CD4-positive, alpha-beta T cell treated with Interleukin-15 for 1 hour (primary cell): ENCODE measurements at regions not wholly inside any gene's neighbourhood (a gene's known extent, or its start where the extent isn't known, plus 50 kb on each side); places are given as distances from the start of the nearest gene placed in this dataset.

Experiments
- DNase-seq: peaks from one replicate; pipeline ENCODE4 v3.0.0-alpha.2; 2020

GRCh38 chr20:22307409-22307808, 277.0 kb downstream of the FOXA2 start:
- DNase-seq = no peak

- no peak for DNase-seq
These were observed 279.0 kb downstream of the FOXA2 start for GRCh38 chr20:22305381-22305780.

DNA sequence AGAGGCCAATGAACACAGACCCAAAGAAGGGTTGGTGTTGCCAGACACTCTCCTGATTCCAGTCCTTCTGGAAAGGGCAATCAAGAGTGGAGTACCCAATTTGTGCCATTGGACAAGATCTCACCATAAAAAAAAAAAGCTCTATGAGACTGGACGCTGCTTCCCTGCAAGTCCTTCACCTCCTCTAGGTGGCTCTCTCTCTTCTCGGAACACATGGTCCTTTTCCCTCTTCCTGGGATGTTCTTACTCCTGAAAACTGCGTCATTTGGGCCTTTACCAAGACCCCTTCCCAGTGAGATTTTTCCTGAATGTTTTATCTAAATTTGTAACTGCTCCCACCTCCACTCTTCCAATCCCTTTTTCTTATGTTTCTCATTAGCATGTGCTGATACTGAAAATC, 280.8 kb downstream of the FOXA2 start:
- DNase-seq = no peak

DNA sequence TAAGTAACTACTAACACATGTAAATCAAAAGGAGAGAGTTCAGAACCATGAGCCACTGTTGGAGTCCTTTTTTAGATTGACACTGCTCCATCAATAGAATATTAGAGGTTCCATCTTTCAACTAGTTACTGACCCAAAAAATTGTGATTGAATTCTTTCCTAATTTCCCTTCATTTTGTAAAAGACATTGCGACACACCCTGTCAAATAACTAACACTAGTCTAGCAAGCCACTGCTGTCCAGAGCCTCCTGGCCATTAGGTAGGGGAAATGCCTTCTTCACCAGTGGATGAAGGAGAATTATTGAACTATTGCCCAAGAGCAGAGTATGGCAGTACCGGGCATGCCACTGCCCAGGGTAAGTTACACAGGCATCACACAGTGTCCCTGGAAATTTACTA, 282.3 kb downstream of the FOXA2 start:
- no peak for DNase-seq

GRCh38 chr20:22293886-22294285, 290.5 kb downstream of the FOXA2 start:
- no peak for DNase-seq

DNA sequence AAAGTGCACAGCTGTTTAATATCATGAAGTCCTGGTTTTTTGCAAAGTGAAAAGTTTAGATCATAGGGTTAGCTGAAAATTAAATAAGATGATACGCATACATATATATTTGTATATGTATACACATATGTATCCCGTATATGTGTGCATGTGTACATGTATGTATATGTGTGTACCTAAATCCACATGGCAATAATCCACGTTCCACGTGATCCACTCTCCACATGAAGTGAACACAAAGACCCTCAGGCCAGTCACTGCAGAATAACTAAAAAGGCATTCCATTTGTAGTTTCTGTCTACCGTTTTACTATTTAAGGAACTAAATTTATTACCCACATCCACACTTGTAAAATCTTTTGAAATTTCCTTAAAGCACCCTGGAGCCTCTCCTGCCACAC, 294.9 kb downstream of the FOXA2 start:
- DNase-seq = no peak

- DNase-seq = no peak
These were observed 295.4 kb downstream of the FOXA2 start for GRCh38 chr20:22288957-22289356.

DNA sequence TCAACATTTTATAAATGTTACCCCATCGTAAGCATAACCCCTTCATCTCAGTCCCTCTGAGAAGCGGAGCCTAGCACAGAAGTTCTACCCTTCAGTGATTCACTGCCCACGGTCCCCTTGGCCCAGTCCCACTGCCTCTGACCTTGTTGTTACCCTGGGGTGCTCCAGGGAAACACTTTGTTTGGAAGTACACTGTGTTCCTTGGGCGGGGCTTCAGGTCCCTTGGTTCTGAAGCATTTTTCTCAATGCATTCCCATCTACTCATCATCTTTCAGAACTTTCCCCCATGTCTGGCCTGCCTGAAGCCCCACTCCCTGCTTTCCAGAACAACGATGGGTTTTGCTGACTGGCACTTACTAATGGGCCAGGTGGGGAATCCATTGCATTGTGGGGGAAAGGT, 296.2 kb downstream of the FOXA2 start:
- no peak for DNase-seq

- DNase-seq = no peak
These were observed 298.8 kb downstream of the FOXA2 start for GRCh38 chr20:22285555-22285954.

DNA sequence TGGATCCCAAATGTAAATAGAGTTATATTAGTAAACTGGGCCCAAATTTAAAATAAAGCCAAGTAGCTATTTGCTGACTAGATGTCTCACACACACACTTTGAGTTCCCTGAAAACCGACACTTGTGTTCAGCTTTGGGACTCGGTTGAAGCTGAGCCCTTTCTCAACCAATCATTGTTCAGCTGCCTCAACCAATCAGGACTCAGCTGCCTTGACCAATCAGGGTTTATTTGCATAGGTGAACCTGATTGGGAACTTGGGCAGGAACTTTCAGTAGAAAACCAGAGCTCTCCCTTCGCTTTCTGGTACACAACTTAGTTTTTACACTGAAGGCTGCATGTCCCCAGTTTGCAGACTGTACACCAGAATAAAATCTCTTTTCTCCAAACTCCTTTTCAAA, 301.7 kb downstream of the FOXA2 start:
- DNase-seq = no peak

DNA sequence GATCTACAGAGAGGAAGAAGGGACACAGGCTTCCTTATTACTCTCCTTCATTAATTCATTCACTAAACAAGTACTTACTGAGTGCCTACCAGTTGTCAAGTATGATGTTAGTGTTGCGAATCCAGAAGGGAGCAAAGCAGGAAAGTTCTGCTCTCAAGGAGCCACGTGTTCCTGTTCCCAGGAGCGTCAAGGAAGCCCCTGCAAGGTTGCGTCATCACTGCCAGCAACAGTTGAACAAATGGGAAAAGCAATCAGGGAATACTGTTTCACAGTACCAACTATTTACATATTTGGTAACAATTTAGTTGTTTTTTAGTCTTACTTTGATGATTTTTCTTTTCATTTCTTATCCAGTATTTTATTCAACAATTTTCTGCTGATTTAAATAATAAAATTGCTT, 310.0 kb downstream of the FOXA2 start:
- no peak for DNase-seq

DNA sequence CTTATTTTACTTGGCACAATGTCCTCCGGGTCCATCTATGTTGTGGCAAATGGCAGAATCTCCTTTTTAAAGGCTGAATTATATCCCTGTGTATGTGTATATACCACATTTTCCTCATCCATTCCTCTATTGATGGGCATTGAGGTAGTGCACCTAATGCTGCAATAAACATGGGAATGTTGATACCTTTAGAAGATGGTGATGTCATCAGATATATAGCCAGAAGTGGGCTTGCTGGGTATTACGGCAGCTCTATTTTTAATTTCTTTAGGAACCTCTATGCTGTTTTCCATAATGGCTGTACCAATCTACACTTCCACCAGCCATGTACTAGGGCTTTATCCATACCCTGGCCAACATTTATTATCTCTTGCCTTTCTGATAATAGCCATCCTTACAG, 315.7 kb downstream of the FOXA2 start:
- DNase-seq = no peak

- no peak for DNase-seq
These were observed 319.5 kb downstream of the FOXA2 start for GRCh38 chr20:22264917-22265316.

DNA sequence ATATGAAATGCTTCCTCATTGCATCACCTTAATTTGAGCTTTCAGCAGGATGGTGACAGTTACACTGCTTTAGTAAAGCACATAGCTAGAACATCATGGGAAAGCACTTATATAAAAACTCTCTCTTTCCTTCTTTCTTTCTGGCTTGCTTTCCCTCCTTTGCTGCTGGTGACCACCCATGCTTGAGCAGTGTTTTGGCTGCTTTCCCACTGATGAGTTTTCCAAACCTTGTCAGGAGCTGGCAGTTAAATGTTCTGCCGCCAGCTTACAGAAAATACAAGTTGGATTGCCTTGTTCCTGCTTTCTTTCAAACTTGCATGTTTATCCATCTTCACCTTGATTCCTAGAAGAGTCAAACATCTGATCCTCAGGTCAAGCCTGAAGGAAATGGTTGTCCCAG, 323.9 kb downstream of the FOXA2 start:
- no peak for DNase-seq

- DNase-seq = no peak
These were observed 326.5 kb downstream of the FOXA2 start for GRCh38 chr20:22257912-22258311.

- DNase-seq = no peak
These were observed 336.2 kb downstream of the FOXA2 start for GRCh38 chr20:22248051-22248667.

DNA sequence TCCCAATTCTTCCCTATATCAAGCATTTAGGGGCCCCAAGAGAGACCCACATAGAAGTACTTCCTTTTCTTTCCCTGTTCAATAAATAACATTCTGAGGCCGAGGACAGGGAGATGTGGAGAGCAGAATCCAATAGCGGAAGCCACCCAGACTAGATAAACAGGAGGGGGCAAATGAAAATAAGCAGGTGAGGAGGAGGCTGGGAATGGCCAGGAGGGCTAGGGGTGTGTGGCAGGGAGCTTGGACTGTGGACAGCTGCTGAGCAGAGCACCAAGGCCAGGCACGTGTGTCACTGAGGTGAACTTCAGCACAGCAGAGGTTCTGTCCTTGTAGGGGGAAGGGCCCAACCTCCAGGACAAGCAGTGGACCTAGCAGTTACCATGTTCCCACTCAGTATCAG, 339.2 kb downstream of the FOXA2 start:
- no peak for DNase-seq

GRCh38 chr20:22243067-22243466, 341.3 kb downstream of the FOXA2 start:
- no peak for DNase-seq

DNA sequence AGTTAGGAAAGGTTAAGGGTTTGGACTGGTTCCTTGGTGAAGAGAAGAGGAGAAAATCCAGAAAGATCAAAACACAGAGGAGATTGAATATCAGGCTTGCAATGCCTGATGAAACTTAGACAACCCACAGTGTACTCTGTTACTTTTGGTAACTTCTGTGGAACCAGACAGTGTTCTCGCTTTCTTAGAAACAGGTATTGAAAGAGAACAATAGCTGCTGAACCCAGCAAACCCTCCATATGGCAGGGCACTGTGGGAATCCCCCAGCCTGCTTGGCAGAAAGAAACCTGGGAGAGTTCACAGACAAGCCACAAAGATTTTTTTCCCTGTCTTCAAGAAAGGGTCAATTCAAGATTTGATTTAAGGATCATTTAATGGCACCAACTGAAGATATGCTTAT, 342.8 kb downstream of the FOXA2 start:
- no peak for DNase-seq

- no peak for DNase-seq
These were observed 351.4 kb downstream of the FOXA2 start for GRCh38 chr20:22232923-22233322.

GRCh38 chr20:22232473-22232872, 351.9 kb downstream of the FOXA2 start:
- no peak for DNase-seq

- DNase-seq = no peak
These were observed 357.3 kb downstream of the FOXA2 start for GRCh38 chr20:22226849-22227700.

DNA sequence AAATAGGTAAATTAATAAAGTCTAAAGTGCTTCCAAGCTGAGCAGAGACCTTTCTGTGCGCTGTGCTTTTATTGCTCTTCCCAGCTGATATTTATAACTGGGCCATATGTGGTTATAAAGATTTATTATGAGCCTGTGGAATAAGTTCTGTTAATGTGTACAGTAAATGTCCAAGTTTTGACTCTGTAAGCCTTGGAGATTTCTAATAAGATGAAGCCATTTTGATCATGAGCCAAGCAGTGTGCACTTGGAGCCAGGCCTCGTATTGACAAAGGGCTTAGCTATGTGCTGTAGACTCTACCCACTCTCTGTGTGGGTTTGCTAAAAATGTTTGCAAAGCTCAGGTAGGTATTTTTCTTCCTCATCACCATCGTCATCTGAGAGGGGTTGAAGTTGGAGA, 361.1 kb downstream of the FOXA2 start:
- no peak for DNase-seq

DNA sequence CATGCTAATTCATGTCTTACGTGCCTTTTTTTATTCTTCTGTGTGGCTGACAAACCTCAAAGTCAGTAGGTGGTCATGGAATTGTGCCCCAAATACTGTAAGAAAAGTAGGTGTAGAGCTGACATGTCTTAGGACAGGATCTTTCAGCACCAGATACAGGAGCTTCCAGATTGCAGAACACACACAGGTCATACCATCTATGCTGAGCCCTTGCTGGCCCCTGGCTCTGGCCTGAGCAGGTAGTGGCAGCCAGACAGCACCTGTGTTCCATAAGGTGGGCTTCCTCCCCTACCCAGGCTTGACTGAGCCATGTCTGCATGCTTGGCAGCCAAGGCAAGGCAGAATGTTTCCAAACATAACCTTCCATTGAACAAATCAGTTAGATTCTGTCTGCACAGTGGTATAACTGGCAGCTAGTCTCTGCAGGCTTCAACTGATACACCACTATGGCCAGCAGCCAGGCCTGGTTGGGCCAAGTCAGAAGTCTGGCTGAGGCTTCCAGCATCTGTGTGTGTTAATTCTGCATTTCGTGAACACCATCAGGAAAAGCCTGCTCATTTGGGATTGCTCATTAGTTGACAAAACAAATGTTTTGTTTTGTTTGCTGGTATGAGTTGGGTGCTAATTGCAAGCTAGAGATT, 366.5 kb downstream of the FOXA2 start:
- no peak for DNase-seq
